Panc1 (cell line): ENCODE measurements at regions not wholly inside any gene's neighbourhood (a gene's known extent, or its start where the extent isn't known, plus 50 kb on each side); places are given as distances from the start of the nearest gene placed in this dataset.

Experiments used
- ATAC-seq: fragments of 200-7000 bp; cut with Tn5 transposase; 2 replicates; pipeline ENCODE4 v1.9.1; 2020; ENCODE audit warnings: mild to moderate bottlenecking, moderate library complexity
- BruUV-seq: library from RNA; stranded (reverse); fragments of 400-500 nt; replicated peaks from 2 replicates; lab custom pipeline; 2021; lab: Mats Ljungman, UMichigan
- CTCF ChIA-PET: fragments of 300-600 bp; sonication (Branson Sonifier 250); formaldehyde crosslinking; loops from one replicate; lab custom pipeline; 2022; ENCODE audit warnings: antibody characterized with exemption; lab: Charles Lee
- POLR2A ChIA-PET: fragments of 300-600 bp; sonication (Branson Sonifier 250); formaldehyde crosslinking; loops from one replicate; lab custom pipeline; 2022; ENCODE audit warnings: antibody characterized with exemption; lab: Charles Lee
- DNase-seq: peaks from one replicate; pipeline ENCODE4 v3.0.0-alpha.2; 2010; ENCODE audit warnings: low read depth, low spot score
- H3K27ac ChIP-seq: 2 replicates; pipeline ENCODE4 v1.5.1; 2011; ENCODE audit warnings: mild to moderate bottlenecking, low read length, inconsistent platforms
- H3K27me3 ChIP-seq: fragments of 200-500 bp; sonication (Bioruptor generic); 2 replicates; pipeline ENCODE4 v1.6.0; 2014; ENCODE audit warnings: low read length, inconsistent platforms; ENCODE audit not compliant: control insufficient read depth, insufficient read depth
- H3K36me3 ChIP-seq: fragments of 200-500 bp; sonication (Bioruptor generic); 2 replicates; pipeline ENCODE4 v1.5.1; 2014; ENCODE audit warnings: inconsistent platforms, mild to moderate bottlenecking, low read length, moderate library complexity; ENCODE audit not compliant: control insufficient read depth, insufficient read depth
- H3K4me1 ChIP-seq: 2 replicates; pipeline ENCODE4 v1.5.1; 2011; ENCODE audit warnings: inconsistent platforms, mild to moderate bottlenecking, low read length, moderate library complexity; ENCODE audit not compliant: control insufficient read depth, insufficient read depth
- H3K4me3 ChIP-seq, 2 experiments: 2 replicates each; pipeline ENCODE4 v1.5.1; 2011 to 2012; ENCODE audit warnings: low read depth in 2 of 2, low read length in 2 of 2, mild to moderate bottlenecking in 2 of 2, inconsistent platforms in 1 of 2, moderate library complexity in 1 of 2
- H3K9me3 ChIP-seq: fragments of 200-500 bp; sonication (Bioruptor generic); 2 replicates; pipeline ENCODE4 v1.5.1; 2014; ENCODE audit warnings: low read depth, mild to moderate bottlenecking, inconsistent platforms, low read length, moderate library complexity; ENCODE audit not compliant: control insufficient read depth, insufficient read depth
- POLR2AphosphoS5 ChIP-seq: IDR thresholded peaks from 2 replicates; pipeline ENCODE4 v1.6.1; 2012; ENCODE audit warnings: mild to moderate bottlenecking, low read depth, low read length, moderate library complexity
- SIN3A ChIP-seq: IDR thresholded peaks from 2 replicates; pipeline ENCODE4 v1.6.1; 2012; ENCODE audit warnings: low read depth, mild to moderate bottlenecking, low read length, moderate library complexity, borderline replicate concordance; ENCODE audit not compliant: insufficient read depth
- TCF7L2 ChIP-seq: IDR thresholded peaks from 2 replicates; pipeline ENCODE4 v1.6.1; 2011; ENCODE audit warnings: mild to moderate bottlenecking, low read depth, low read length, inconsistent platforms
- in situ Hi-C: cut with HindIII; loops from 2 replicates; pipeline ENCODE4 v1.10.0; 2016; ENCODE audit warnings: low sequenced_read_pairs, low pct_unique_long_range_greater_than_20kb
- intact Hi-C: fragments of 100-400 bp; cut with micrococcal nuclease; formaldehyde crosslinking; loops from one replicate; pipeline ENCODE4 v1.10.0; 2022; ENCODE audit not compliant: unreplicated experiment
- TF ChIP-seq, protein P1 (sequence below), 2 experiments: IDR thresholded peaks; 2 replicates each; pipeline ENCODE4 v1.6.1; 2011 to 2012; ENCODE audit warnings: low read depth in 2 of 2, control low read depth in 1 of 2, low read length in 1 of 2, mild to moderate bottlenecking in 1 of 2, moderate library complexity in 1 of 2; ENCODE audit not compliant: insufficient read depth in 1 of 2
- TF ChIP-seq, protein P2 (sequence below): fragments of 450-650 bp; IDR thresholded peaks from 2 replicates; pipeline ENCODE4 v1.5.1; 2017; ENCODE audit warnings: mild to moderate bottlenecking

DNA sequence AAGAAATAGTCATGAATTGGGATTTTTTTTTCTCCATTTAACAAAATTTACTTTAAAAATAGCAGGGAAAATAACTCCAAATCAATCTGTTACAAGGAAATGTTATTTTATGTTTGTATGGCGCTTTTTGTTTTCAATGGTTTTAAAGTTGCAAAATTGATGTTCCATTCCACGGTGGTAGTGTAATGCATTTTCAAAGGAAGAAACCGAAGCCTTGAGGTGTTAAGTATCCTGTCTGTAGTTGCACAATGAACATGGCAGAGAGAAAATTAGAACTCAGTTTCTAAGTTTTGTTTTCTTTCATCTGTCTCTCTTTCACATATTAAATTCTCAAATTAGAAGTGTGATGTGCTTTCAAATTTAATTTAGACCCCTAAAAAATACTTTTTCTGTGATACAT, 841.8 kb downstream of the USP25 start:
- no peaks in the 10 kb centered on the region for H3K4me1 ChIP-seq
- in situ Hi-C loops = no loop called here
- BruUV-seq = no TSS peak
- no peaks in the 10 kb centered on the region for H3K9me3 ChIP-seq
- POLR2A ChIA-PET = no interaction called here
- DNase-seq (no peak), ATAC-seq (no peak)
- intact Hi-C loops = no loop called here
- no peaks in the 10 kb centered on the region for H3K27me3 ChIP-seq
- CTCF ChIA-PET = no interaction called here
- H3K36me3 ChIP-seq = no peaks in the 10 kb centered on the region
- no peak for TF ChIP-seq POLR2AphosphoS5
- TF ChIP-seq, protein P1, sequence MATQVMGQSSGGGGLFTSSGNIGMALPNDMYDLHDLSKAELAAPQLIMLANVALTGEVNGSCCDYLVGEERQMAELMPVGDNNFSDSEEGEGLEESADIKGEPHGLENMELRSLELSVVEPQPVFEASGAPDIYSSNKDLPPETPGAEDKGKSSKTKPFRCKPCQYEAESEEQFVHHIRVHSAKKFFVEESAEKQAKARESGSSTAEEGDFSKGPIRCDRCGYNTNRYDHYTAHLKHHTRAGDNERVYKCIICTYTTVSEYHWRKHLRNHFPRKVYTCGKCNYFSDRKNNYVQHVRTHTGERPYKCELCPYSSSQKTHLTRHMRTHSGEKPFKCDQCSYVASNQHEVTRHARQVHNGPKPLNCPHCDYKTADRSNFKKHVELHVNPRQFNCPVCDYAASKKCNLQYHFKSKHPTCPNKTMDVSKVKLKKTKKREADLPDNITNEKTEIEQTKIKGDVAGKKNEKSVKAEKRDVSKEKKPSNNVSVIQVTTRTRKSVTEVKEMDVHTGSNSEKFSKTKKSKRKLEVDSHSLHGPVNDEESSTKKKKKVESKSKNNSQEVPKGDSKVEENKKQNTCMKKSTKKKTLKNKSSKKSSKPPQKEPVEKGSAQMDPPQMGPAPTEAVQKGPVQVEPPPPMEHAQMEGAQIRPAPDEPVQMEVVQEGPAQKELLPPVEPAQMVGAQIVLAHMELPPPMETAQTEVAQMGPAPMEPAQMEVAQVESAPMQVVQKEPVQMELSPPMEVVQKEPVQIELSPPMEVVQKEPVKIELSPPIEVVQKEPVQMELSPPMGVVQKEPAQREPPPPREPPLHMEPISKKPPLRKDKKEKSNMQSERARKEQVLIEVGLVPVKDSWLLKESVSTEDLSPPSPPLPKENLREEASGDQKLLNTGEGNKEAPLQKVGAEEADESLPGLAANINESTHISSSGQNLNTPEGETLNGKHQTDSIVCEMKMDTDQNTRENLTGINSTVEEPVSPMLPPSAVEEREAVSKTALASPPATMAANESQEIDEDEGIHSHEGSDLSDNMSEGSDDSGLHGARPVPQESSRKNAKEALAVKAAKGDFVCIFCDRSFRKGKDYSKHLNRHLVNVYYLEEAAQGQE (IDR thresholded peaks at IDR 0.05; ENCODE audit: insufficient read depth in 1 of 2, low read depth in 2 of 2, low read length in 1 of 2) = no peak
- TF ChIP-seq TCF7L2 = no peak
- TF ChIP-seq, protein P2, sequence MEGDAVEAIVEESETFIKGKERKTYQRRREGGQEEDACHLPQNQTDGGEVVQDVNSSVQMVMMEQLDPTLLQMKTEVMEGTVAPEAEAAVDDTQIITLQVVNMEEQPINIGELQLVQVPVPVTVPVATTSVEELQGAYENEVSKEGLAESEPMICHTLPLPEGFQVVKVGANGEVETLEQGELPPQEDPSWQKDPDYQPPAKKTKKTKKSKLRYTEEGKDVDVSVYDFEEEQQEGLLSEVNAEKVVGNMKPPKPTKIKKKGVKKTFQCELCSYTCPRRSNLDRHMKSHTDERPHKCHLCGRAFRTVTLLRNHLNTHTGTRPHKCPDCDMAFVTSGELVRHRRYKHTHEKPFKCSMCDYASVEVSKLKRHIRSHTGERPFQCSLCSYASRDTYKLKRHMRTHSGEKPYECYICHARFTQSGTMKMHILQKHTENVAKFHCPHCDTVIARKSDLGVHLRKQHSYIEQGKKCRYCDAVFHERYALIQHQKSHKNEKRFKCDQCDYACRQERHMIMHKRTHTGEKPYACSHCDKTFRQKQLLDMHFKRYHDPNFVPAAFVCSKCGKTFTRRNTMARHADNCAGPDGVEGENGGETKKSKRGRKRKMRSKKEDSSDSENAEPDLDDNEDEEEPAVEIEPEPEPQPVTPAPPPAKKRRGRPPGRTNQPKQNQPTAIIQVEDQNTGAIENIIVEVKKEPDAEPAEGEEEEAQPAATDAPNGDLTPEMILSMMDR = no peak
- H3K4me3 ChIP-seq = no peak overlapping the region
- H3K27ac ChIP-seq = no peak overlapping the region

- CTCF ChIA-PET = no interaction called here
- no peak overlapping the region for H3K4me3 ChIP-seq
- POLR2A ChIA-PET = no interaction called here
- H3K27me3 ChIP-seq = no peaks in the 10 kb centered on the region
- in situ Hi-C loops = no loop called here
- DNase-seq (no peak), ATAC-seq (no peak)
- intact Hi-C loops = no loop called here
- TF ChIP-seq SIN3A (no peak), TCF7L2 (no peak), POLR2AphosphoS5 (no peak)
- TF ChIP-seq, protein P1 (IDR thresholded peaks at IDR 0.05; ENCODE audit: insufficient read depth in 1 of 2, low read depth in 2 of 2, low read length in 1 of 2) = no peak
- TF ChIP-seq, protein P2 = no peak
- no peaks in the 10 kb centered on the region for H3K4me1 ChIP-seq
- H3K27ac ChIP-seq = no peak overlapping the region
- no peaks in the 10 kb centered on the region for H3K9me3 ChIP-seq
- H3K36me3 ChIP-seq = no peaks in the 10 kb centered on the region
- BruUV-seq = no TSS peak
Measured at GRCh38 chr21:16572032-16572431, 842.2 kb downstream of the USP25 start.
